H9 (cell line): ENCODE measurements at regions not wholly inside any gene's neighbourhood (a gene's known extent, or its start where the extent isn't known, plus 50 kb on each side); places are given as distances from the start of the nearest gene placed in this dataset.
A peak's percentile ranks its signal among the peaks of the same experiment; 100 is the strongest.

Experiments used
- DNase-seq: peaks from one replicate; pipeline ENCODE4 v3.0.0-alpha.2; 2017
- H2AFZ ChIP-seq: one replicate; pipeline ENCODE4 v1.6.1; 2013; ENCODE audit warnings: mild to moderate bottlenecking, low read length, control low read depth, moderate library complexity
- H2AK5ac ChIP-seq: 2 replicates; pipeline ENCODE4 v1.6.1; 2013; ENCODE audit warnings: low read length, control low read depth, mixed read lengths; ENCODE audit not compliant: insufficient read length
- H2BK120ac ChIP-seq: one replicate; pipeline ENCODE4 v1.6.1; 2013; ENCODE audit warnings: low read depth, mild to moderate bottlenecking, low read length, control low read depth, inconsistent platforms; ENCODE audit not compliant: poor library complexity, severe bottlenecking
- H2BK12ac ChIP-seq: 2 replicates; pipeline ENCODE4 v1.6.1; 2013; ENCODE audit warnings: low read length, control low read depth, mixed read lengths, low read depth; ENCODE audit not compliant: insufficient read length
- H2BK15ac ChIP-seq: 2 replicates; pipeline ENCODE4 v1.6.1; 2013; ENCODE audit warnings: low read depth, low read length, control low read depth
- H2BK20ac ChIP-seq: one replicate; pipeline ENCODE4 v1.6.1; 2013; ENCODE audit warnings: low read depth, mild to moderate bottlenecking, low read length, control low read depth, inconsistent platforms; ENCODE audit not compliant: poor library complexity, severe bottlenecking
- H2BK5ac ChIP-seq: 2 replicates; pipeline ENCODE4 v1.6.1; 2013; ENCODE audit warnings: low read length, control low read depth, mixed read lengths; ENCODE audit not compliant: insufficient read length
- H3K14ac ChIP-seq: 2 replicates; pipeline ENCODE4 v1.6.1; 2013; ENCODE audit warnings: low read length, control low read depth; ENCODE audit not compliant: insufficient read depth
- H3K18ac ChIP-seq: 2 replicates; pipeline ENCODE4 v1.6.1; 2013; ENCODE audit warnings: low read depth, mild to moderate bottlenecking, mixed read lengths, low read length, control low read depth; ENCODE audit not compliant: insufficient read length
- H3K23ac ChIP-seq: 2 replicates; pipeline ENCODE4 v1.6.1; 2013; ENCODE audit warnings: low read length, control low read depth, mixed read lengths, low read depth; ENCODE audit not compliant: insufficient read length
- H3K23me2 ChIP-seq: 2 replicates; pipeline ENCODE4 v1.6.1; 2013; ENCODE audit warnings: low read depth, mild to moderate bottlenecking, mixed read lengths, low read length, control low read depth; ENCODE audit not compliant: insufficient read length, poor library complexity, severe bottlenecking
- H3K27ac ChIP-seq: 2 replicates; pipeline ENCODE4 v1.5.1; 2013; ENCODE audit warnings: low read length, control low read depth, mixed read lengths, low read depth; ENCODE audit not compliant: insufficient read length
- H3K27me3 ChIP-seq: 2 replicates; pipeline ENCODE4 v1.6.1; 2013; ENCODE audit warnings: low read length, control low read depth, inconsistent platforms; ENCODE audit not compliant: insufficient read depth
- H3K4ac ChIP-seq: 2 replicates; pipeline ENCODE4 v1.6.1; 2013; ENCODE audit warnings: low read depth, mild to moderate bottlenecking, control low read depth, inconsistent platforms, low read length, moderate library complexity
- H3K4me1 ChIP-seq: 2 replicates; pipeline ENCODE4 v1.6.1; 2013; ENCODE audit warnings: low read length, control low read depth, inconsistent platforms; ENCODE audit not compliant: insufficient read depth
- H3K4me2 ChIP-seq: 2 replicates; pipeline ENCODE4 v1.6.1; 2013; ENCODE audit warnings: low read length, control low read depth, mixed read lengths; ENCODE audit not compliant: insufficient read length, insufficient read depth
- H3K56ac ChIP-seq: 2 replicates; pipeline ENCODE4 v1.6.1; 2013; ENCODE audit warnings: low read depth, mild to moderate bottlenecking, mixed read lengths, low read length, control low read depth; ENCODE audit not compliant: insufficient read length
- H3K79me1 ChIP-seq: 2 replicates; pipeline ENCODE4 v1.6.1; 2013; ENCODE audit warnings: low read depth, mild to moderate bottlenecking, moderate library complexity, low read length, control low read depth, inconsistent platforms; ENCODE audit not compliant: insufficient read depth, poor library complexity, severe bottlenecking
- H3K79me2 ChIP-seq: 2 replicates; pipeline ENCODE4 v1.6.1; 2013; ENCODE audit warnings: low read length, control low read depth, inconsistent platforms; ENCODE audit not compliant: insufficient read depth
- H3K9ac ChIP-seq: 2 replicates; pipeline ENCODE4 v1.6.1; 2013; ENCODE audit warnings: low read length, control low read depth, mixed read lengths; ENCODE audit not compliant: insufficient read length; ENCODE audit errors: extremely low read depth
- H3K9me3 ChIP-seq: one replicate; pipeline ENCODE4 v1.6.1; 2013; ENCODE audit warnings: low read depth, low read length, inconsistent platforms; ENCODE audit not compliant: control insufficient read depth
- H3T11ph ChIP-seq: one replicate; pipeline ENCODE4 v1.6.1; 2013; ENCODE audit warnings: mild to moderate bottlenecking, low read length, control low read depth, inconsistent platforms
- H4K20me1 ChIP-seq: one replicate; pipeline ENCODE4 v1.6.1; 2013; ENCODE audit not compliant: control insufficient read depth, insufficient read length, insufficient read depth
- H4K5ac ChIP-seq: 2 replicates; pipeline ENCODE4 v1.6.1; 2013; ENCODE audit warnings: low read depth, mild to moderate bottlenecking, mixed read lengths, low read length, control low read depth; ENCODE audit not compliant: insufficient read length
- H4K8ac ChIP-seq: replicated peaks from 2 replicates; pipeline ENCODE4 v1.6.1; 2013; ENCODE audit warnings: low read length, control low read depth, mixed read lengths, low read depth; ENCODE audit not compliant: insufficient read length
- H4K91ac ChIP-seq: 2 replicates; pipeline ENCODE4 v1.6.1; 2013; ENCODE audit warnings: low read depth, mild to moderate bottlenecking, moderate library complexity, mixed read lengths, low read length, control low read depth; ENCODE audit not compliant: insufficient read length
- H3K27ac Mint-ChIP-seq, 3 experiments: 2 replicates in 2 of 3; 3 replicates in 1 of 3; pipeline ENCODE4 v1.8.0; 2020 to 2021; ENCODE audit warnings: mixed read lengths in 3 of 3, mild to moderate bottlenecking in 1 of 3, moderate library complexity in 1 of 3
- H3K27me3 Mint-ChIP-seq: 2 replicates; pipeline ENCODE4 v1.8.0; 2021; ENCODE audit warnings: low read depth, mild to moderate bottlenecking, moderate library complexity, mixed read lengths
- H3K36me3 Mint-ChIP-seq, 3 experiments: 2 replicates in 2 of 3; 3 replicates in 1 of 3; pipeline ENCODE4 v1.8.0; 2020 to 2021; ENCODE audit warnings: low read depth in 3 of 3, mixed read lengths in 3 of 3; ENCODE audit not compliant: insufficient read depth in 1 of 3
- H3K4me1 Mint-ChIP-seq, 2 experiments: 2 replicates each; pipeline ENCODE4 v1.8.0; 2020; ENCODE audit warnings: mixed read lengths in 2 of 2
- H3K4me3 Mint-ChIP-seq, 2 experiments: 2 replicates in 1 of 2; 3 replicates in 1 of 2; pipeline ENCODE4 v1.8.0; 2020 to 2021; ENCODE audit warnings: mild to moderate bottlenecking in 2 of 2, mixed read lengths in 2 of 2, moderate library complexity in 1 of 2
- H3K9me3 Mint-ChIP-seq, 2 experiments: 2 replicates in 1 of 2; 3 replicates in 1 of 2; pipeline ENCODE4 v1.8.0; 2020; ENCODE audit warnings: mild to moderate bottlenecking in 2 of 2, mixed read lengths in 2 of 2, moderate library complexity in 1 of 2
- CTCF ChIP-seq: fragments of 200-600 bp; sonication (generic); conservative IDR thresholded peaks from 3 replicates; pipeline ENCODE4 v1.8.0; 2021; ENCODE audit warnings: antibody characterized with exemption, mild to moderate bottlenecking
- WGBS: extraction: QIAGEN DNeasy Blood & Tissue Kit; methylation state at CpG from one replicate; pipeline ENCODE4 v1.1.7; 2013; ENCODE audit warnings: missing lambda C conversion rate, low lambda C conversion rate, mixed read lengths; ENCODE audit not compliant: insufficient read length; ENCODE audit errors: extremely low coverage; 5-methylcytosine and 5-hydroxymethylcytosine counted together

GRCh38 chr5:1736889-1737711 is 62.5 kb downstream of the MRPL36 start:
- H3K4ac ChIP-seq, result no peak overlapping the region
- no peak overlapping the region for H4K91ac ChIP-seq
- Mint-ChIP-seq H3K27me3 (peaks cover 21% of the 10 kb centered on the region), H3K4me3 (no peak overlapping the region), H3K27ac (no peak overlapping the region; a peak in 1 of 7 replicates), H3K36me3 (peaks cover 0 to 4% (median 0%) of the 10 kb centered on the region in 3 experiments; a peak in 3 of 7 replicates), H3K9me3 (peaks cover 24 to 25% of the 10 kb centered on the region in 2 experiments), H3K4me1 (no peaks in the 10 kb centered on the region)
- no peak overlapping the region for H3K14ac ChIP-seq
- no peaks in the 10 kb centered on the region for H4K20me1 ChIP-seq
- no peak overlapping the region for H3K18ac ChIP-seq
- H2AK5ac ChIP-seq, result no peak overlapping the region
- H4K8ac ChIP-seq, result no peak overlapping the region
- no peak overlapping the region for H3K9ac ChIP-seq
- H3K9me3 ChIP-seq, result no peaks in the 10 kb centered on the region
- no peak overlapping the region for H2BK120ac ChIP-seq
- H2BK20ac ChIP-seq, result no peak overlapping the region
- no peak overlapping the region for H4K5ac ChIP-seq
- no peak overlapping the region for H2BK15ac ChIP-seq
- H2AFZ ChIP-seq, result no peak overlapping the region
- H3T11ph ChIP-seq, result no peak overlapping the region
- no peak overlapping the region for H3K56ac ChIP-seq
- H3K23ac ChIP-seq, result no peak overlapping the region
- no peaks in the 10 kb centered on the region for H3K23me2 ChIP-seq
- H3K4me2 ChIP-seq, result no peak overlapping the region
- no peak overlapping the region for H2BK12ac ChIP-seq
- no peaks in the 10 kb centered on the region for H3K79me2 ChIP-seq
- DNase-seq, result peak; percentile 33
- no peak for TF ChIP-seq CTCF
- H2BK5ac ChIP-seq, result no peak overlapping the region
- no peaks in the 10 kb centered on the region for H3K4me1 ChIP-seq
- H3K27me3 ChIP-seq, result no peaks in the 10 kb centered on the region
- WGBS, result no CpG with 5 or more reads among the region's 15 CpGs
- no peaks in the 10 kb centered on the region for H3K79me1 ChIP-seq
- H3K27ac ChIP-seq, result no peak overlapping the region
